ES-I3 (cell line): ENCODE measurements at regions not wholly inside any gene's neighbourhood (a gene's known extent, or its start where the extent isn't known, plus 50 kb on each side); places are given as distances from the start of the nearest gene placed in this dataset.

ENCODE experiments used
- H3K36me3 ChIP-seq: 2 replicates; pipeline ENCODE4 v1.6.1; 2013; ENCODE audit warnings: mild to moderate bottlenecking, low read length, control low read depth, moderate library complexity; ENCODE audit not compliant: insufficient read depth
- H3K4me1 ChIP-seq: 2 replicates; pipeline ENCODE4 v1.6.1; 2013; ENCODE audit warnings: mild to moderate bottlenecking, control low read depth, low read length; ENCODE audit not compliant: insufficient read depth
- H3K9ac ChIP-seq: 2 replicates; pipeline ENCODE4 v1.6.1; 2013; ENCODE audit warnings: low read depth, mild to moderate bottlenecking, low read length, moderate library complexity
- H3K9me3 ChIP-seq: 2 replicates; pipeline ENCODE4 v1.6.1; 2013; ENCODE audit warnings: mild to moderate bottlenecking, low read length, moderate library complexity; ENCODE audit not compliant: control insufficient read depth, insufficient read depth

GRCh38 chr6:150730801-150731457 lies 131.2 kb downstream of the PLEKHG1 start:
- Histone ChIP-seq H3K36me3 (no peaks in the 10 kb centered on the region), H3K4me1 (no peaks in the 10 kb centered on the region), H3K9me3 (no peaks in the 10 kb centered on the region), H3K9ac (no peak overlapping the region)

GRCh38 chr6:150732765-150733539 lies 132.6 kb upstream of the MTHFD1L start:
- Histone ChIP-seq H3K9me3 (no peaks in the 10 kb centered on the region), H3K9ac (no peak overlapping the region), H3K4me1 (no peaks in the 10 kb centered on the region), H3K36me3 (no peaks in the 10 kb centered on the region)

GRCh38 chr6:150733726-150734125 lies 131.8 kb upstream of the MTHFD1L start:
- no peaks in the 10 kb centered on the region for H3K36me3 ChIP-seq
- H3K9me3 ChIP-seq: no peaks in the 10 kb centered on the region
- H3K4me1 ChIP-seq: no peaks in the 10 kb centered on the region
- H3K9ac ChIP-seq: no peak overlapping the region

- Histone ChIP-seq H3K9ac (no peak overlapping the region), H3K4me1 (no peaks in the 10 kb centered on the region), H3K9me3 (no peaks in the 10 kb centered on the region), H3K36me3 (no peaks in the 10 kb centered on the region)
These were observed 131.3 kb upstream of the MTHFD1L start for GRCh38 chr6:150734235-150734634.

GRCh38 chr6:150735341-150735851 lies 130.1 kb upstream of the MTHFD1L start:
- no peaks in the 10 kb centered on the region for H3K36me3 ChIP-seq

GRCh38 chr6:150738092-150738629 lies 127.3 kb upstream of the MTHFD1L start:
- Histone ChIP-seq H3K36me3 (no peaks in the 10 kb centered on the region), H3K9me3 (no peaks in the 10 kb centered on the region), H3K9ac (no peak overlapping the region), H3K4me1 (no peaks in the 10 kb centered on the region)

More at GRCh38 chr6:150735341-150735851, 130.1 kb upstream of the MTHFD1L start:
- no peaks in the 10 kb centered on the region for H3K4me1 ChIP-seq
- no peaks in the 10 kb centered on the region for H3K9me3 ChIP-seq
- H3K9ac ChIP-seq: no peak overlapping the region

- Histone ChIP-seq H3K9ac (no peak overlapping the region), H3K9me3 (no peaks in the 10 kb centered on the region), H3K36me3 (no peaks in the 10 kb centered on the region), H3K4me1 (no peaks in the 10 kb centered on the region)
These were observed 125.7 kb upstream of the MTHFD1L start for GRCh38 chr6:150739711-150740349.

- Histone ChIP-seq H3K9ac (no peak overlapping the region), H3K36me3 (no peaks in the 10 kb centered on the region), H3K9me3 (no peaks in the 10 kb centered on the region), H3K4me1 (no peaks in the 10 kb centered on the region)
These were observed 125.0 kb upstream of the MTHFD1L start for GRCh38 chr6:150740453-150740852.

- Histone ChIP-seq H3K9me3 (no peaks in the 10 kb centered on the region), H3K4me1 (no peaks in the 10 kb centered on the region), H3K9ac (no peak overlapping the region), H3K36me3 (no peaks in the 10 kb centered on the region)
These were observed 123.8 kb upstream of the MTHFD1L start for GRCh38 chr6:150741633-150742200.

GRCh38 chr6:150744522-150745260 lies 120.8 kb upstream of the MTHFD1L start:
- Histone ChIP-seq H3K4me1 (no peaks in the 10 kb centered on the region), H3K36me3 (no peaks in the 10 kb centered on the region), H3K9me3 (no peaks in the 10 kb centered on the region), H3K9ac (no peak overlapping the region)

- Histone ChIP-seq H3K36me3 (no peaks in the 10 kb centered on the region), H3K4me1 (no peaks in the 10 kb centered on the region), H3K9ac (no peak overlapping the region), H3K9me3 (no peaks in the 10 kb centered on the region)
These were observed 119.6 kb upstream of the MTHFD1L start for GRCh38 chr6:150745896-150746295.

GRCh38 chr6:150747155-150747554 lies 118.3 kb upstream of the MTHFD1L start:
- no peaks in the 10 kb centered on the region for H3K9me3 ChIP-seq
- H3K9ac ChIP-seq: no peak overlapping the region
- H3K36me3 ChIP-seq: no peaks in the 10 kb centered on the region
- no peaks in the 10 kb centered on the region for H3K4me1 ChIP-seq

GRCh38 chr6:150749091-150749670 lies 116.3 kb upstream of the MTHFD1L start:
- Histone ChIP-seq H3K9me3 (no peaks in the 10 kb centered on the region), H3K36me3 (no peaks in the 10 kb centered on the region), H3K9ac (no peak overlapping the region)

More at GRCh38 chr6:150749091-150749670, 116.3 kb upstream of the MTHFD1L start:
- peaks cover 8% of the 10 kb centered on the region for H3K4me1 ChIP-seq
